Uterus (tissue), 2 donors: ENCODE measurements at regions not wholly inside any gene's neighbourhood (a gene's known extent, or its start where the extent isn't known, plus 50 kb on each side); places are given as distances from the start of the nearest gene placed in this dataset.

ENCODE experiments used
- POLR2A ChIP-seq, 2 donors: fragments of 450-650 bp; IDR thresholded peaks; one replicate each; pipeline ENCODE4 v1.6.1; 2016; ENCODE audit warnings: antibody characterized with exemption in 2 of 2, mild to moderate bottlenecking in 1 of 2, moderate library complexity in 1 of 2
- TF ChIP-seq, protein P1 (sequence below), 4 experiments: fragments of 200-600 bp in 2 of 4; fragments of 450-650 bp in 2 of 4; sonication (generic) in 2 of 4; IDR thresholded peaks; one replicate each; pipeline ENCODE4 v1.5.1; 2016 to 2019; ENCODE audit warnings: antibody characterized with exemption in 4 of 4, mild to moderate bottlenecking in 2 of 4, moderate library complexity in 1 of 4

DNA sequence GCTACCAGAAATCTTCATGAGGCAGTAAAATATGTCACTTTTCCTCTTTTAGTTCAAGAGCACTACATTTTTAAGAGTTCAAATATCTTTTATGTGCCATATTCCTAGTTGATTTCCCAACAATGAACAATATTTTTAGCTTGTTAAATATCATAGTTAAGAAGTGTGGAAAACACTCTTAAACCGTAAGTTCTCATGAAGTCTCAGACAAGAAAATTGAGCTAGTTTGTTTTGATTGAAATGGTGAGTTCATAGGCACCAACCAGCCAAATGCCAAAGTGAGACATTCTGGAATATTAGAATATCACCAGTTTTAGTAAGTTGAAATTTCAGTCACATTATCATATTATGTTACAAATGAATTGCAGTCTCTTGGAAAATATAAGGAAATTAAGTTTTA lies 277.2 kb upstream of the HSF2 start:
- TF ChIP-seq, protein P1, sequence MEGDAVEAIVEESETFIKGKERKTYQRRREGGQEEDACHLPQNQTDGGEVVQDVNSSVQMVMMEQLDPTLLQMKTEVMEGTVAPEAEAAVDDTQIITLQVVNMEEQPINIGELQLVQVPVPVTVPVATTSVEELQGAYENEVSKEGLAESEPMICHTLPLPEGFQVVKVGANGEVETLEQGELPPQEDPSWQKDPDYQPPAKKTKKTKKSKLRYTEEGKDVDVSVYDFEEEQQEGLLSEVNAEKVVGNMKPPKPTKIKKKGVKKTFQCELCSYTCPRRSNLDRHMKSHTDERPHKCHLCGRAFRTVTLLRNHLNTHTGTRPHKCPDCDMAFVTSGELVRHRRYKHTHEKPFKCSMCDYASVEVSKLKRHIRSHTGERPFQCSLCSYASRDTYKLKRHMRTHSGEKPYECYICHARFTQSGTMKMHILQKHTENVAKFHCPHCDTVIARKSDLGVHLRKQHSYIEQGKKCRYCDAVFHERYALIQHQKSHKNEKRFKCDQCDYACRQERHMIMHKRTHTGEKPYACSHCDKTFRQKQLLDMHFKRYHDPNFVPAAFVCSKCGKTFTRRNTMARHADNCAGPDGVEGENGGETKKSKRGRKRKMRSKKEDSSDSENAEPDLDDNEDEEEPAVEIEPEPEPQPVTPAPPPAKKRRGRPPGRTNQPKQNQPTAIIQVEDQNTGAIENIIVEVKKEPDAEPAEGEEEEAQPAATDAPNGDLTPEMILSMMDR (IDR thresholded peaks at IDR 0.05) = no peak
- TF ChIP-seq POLR2A (IDR thresholded peaks at IDR 0.05) = no peak
